ENCODE measurements at regions not wholly inside any gene's neighbourhood (a gene's known extent, or its start where the extent isn't known, plus 50 kb on each side); places are given as distances from the start of the nearest gene placed in this dataset.
A peak's percentile ranks its signal among the peaks of the same experiment; 100 is the strongest.

DNA sequence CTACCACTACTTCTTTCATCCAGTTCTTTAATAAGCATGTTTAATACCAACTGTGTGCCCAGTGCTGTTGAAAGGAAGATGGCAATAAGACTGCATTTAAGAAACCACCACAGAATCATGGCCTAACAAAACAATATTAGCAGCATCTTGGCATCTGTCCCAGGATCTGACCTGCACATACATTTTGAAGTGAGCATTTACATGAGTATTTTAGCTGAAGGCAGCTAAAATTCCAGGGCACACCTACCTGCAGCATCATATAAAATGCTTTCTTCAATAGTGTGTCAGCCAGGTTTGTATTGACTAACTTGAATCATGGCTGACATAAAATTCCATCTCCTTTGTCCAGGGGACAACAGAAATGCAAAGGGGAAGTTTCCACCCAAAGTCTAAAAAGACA is 65.0 kb upstream of the ARHGAP5 start:
- Mint-ChIP-seq H3K27ac (no peak overlapping the region), H3K4me1 (peaks cover 0 to 12% (median 6%) of the 10 kb centered on the region in 4 donors), H3K9me3 (peaks cover 0 to 1% (median 0%) of the 10 kb centered on the region in 7 donors), H3K4me3 (no peak overlapping the region), H3K36me3 (no peaks in the 10 kb centered on the region), H3K27me3 (peaks cover 7% of the 10 kb centered on the region)
- DNase-seq (no peak), ATAC-seq (ENCODE audit: low read depth in 2 of 2) (no peak)
- Histone ChIP-seq H3K4me3 (ENCODE audit: low read depth, low read length) (no peak overlapping the region), H3K27me3 (ENCODE audit: control insufficient read depth, insufficient read depth, low read length) (no peaks in the 10 kb centered on the region), H3K9me3 (ENCODE audit: control insufficient read depth in 2 of 2, low read length in 2 of 2) (no peaks in the 10 kb centered on the region), H3K4me1 (ENCODE audit: control insufficient read depth, insufficient read depth, low read length, poor library complexity, severe bottlenecking) (no peaks in the 10 kb centered on the region), H3K36me3 (ENCODE audit: control insufficient read depth, insufficient read depth, low read length) (no peaks in the 10 kb centered on the region), H3K27ac (ENCODE audit: insufficient read depth, low read length, poor library complexity, severe bottlenecking) (no peak overlapping the region)

GRCh38 chr14:32012571-32012970 is 64.5 kb upstream of the ARHGAP5 start:
- H3K4me3 Mint-ChIP-seq: no peak overlapping the region
- H3K9me3 Mint-ChIP-seq: peaks cover 0 to 1% (median 0%) of the 10 kb centered on the region in 7 donors
- H3K27me3 Mint-ChIP-seq: peaks cover 7% of the 10 kb centered on the region
- ATAC-seq (ENCODE audit: low read depth in 2 of 2) (no peak), DNase-seq (no peak)
- H3K9me3 ChIP-seq (ENCODE audit: control insufficient read depth in 2 of 2, low read length in 2 of 2): no peaks in the 10 kb centered on the region
- no peaks in the 10 kb centered on the region for H3K27me3 ChIP-seq (ENCODE audit: control insufficient read depth, insufficient read depth, low read length)
- H3K4me3 ChIP-seq (ENCODE audit: low read depth, low read length): no peak overlapping the region
- H3K27ac ChIP-seq (ENCODE audit: insufficient read depth, low read length, poor library complexity, severe bottlenecking): no peak overlapping the region
- H3K27ac Mint-ChIP-seq: no peak overlapping the region
- no peaks in the 10 kb centered on the region for H3K36me3 Mint-ChIP-seq
- H3K4me1 ChIP-seq (ENCODE audit: control insufficient read depth, insufficient read depth, low read length, poor library complexity, severe bottlenecking): no peaks in the 10 kb centered on the region
- H3K36me3 ChIP-seq (ENCODE audit: control insufficient read depth, insufficient read depth, low read length): no peaks in the 10 kb centered on the region
- H3K4me1 Mint-ChIP-seq: peaks cover 0 to 7% (median 3%) of the 10 kb centered on the region in 4 donors

GRCh38 chr14:32013083-32013482 is 64.0 kb upstream of the ARHGAP5 start:
- Mint-ChIP-seq H3K9me3 (peaks cover 0 to 1% (median 0%) of the 10 kb centered on the region in 7 donors), H3K4me3 (no peak overlapping the region), H3K27me3 (peaks cover 7% of the 10 kb centered on the region), H3K4me1 (peaks cover 0 to 2% (median 0%) of the 10 kb centered on the region in 4 donors), H3K27ac (no peak overlapping the region), H3K36me3 (no peaks in the 10 kb centered on the region)
- no peaks in the 10 kb centered on the region for H3K27me3 ChIP-seq (ENCODE audit: control insufficient read depth, insufficient read depth, low read length)
- no peak overlapping the region for H3K27ac ChIP-seq (ENCODE audit: insufficient read depth, low read length, poor library complexity, severe bottlenecking)
- no peaks in the 10 kb centered on the region for H3K9me3 ChIP-seq (ENCODE audit: control insufficient read depth in 2 of 2, low read length in 2 of 2)
- no peaks in the 10 kb centered on the region for H3K4me1 ChIP-seq (ENCODE audit: control insufficient read depth, insufficient read depth, low read length, poor library complexity, severe bottlenecking)
- no peaks in the 10 kb centered on the region for H3K36me3 ChIP-seq (ENCODE audit: control insufficient read depth, insufficient read depth, low read length)
- DNase-seq: no peak
- no peak for ATAC-seq (ENCODE audit: low read depth in 2 of 2)
- no peak overlapping the region for H3K4me3 ChIP-seq (ENCODE audit: low read depth, low read length)

- Mint-ChIP-seq H3K27ac (peak overlapping the region in 1 of 3 donors; percentile 25), H3K36me3 (no peaks in the 10 kb centered on the region), H3K27me3 (peaks cover 7% of the 10 kb centered on the region), H3K4me1 (no peaks in the 10 kb centered on the region), H3K4me3 (no peak overlapping the region), H3K9me3 (peaks cover 0 to 1% (median 0%) of the 10 kb centered on the region in 7 donors)
- DNase-seq: no peak
- Histone ChIP-seq H3K4me1 (ENCODE audit: control insufficient read depth, insufficient read depth, low read length, poor library complexity, severe bottlenecking) (no peaks in the 10 kb centered on the region), H3K4me3 (ENCODE audit: low read depth, low read length) (no peak overlapping the region), H3K9me3 (ENCODE audit: control insufficient read depth in 2 of 2, low read length in 2 of 2) (no peaks in the 10 kb centered on the region), H3K27ac (ENCODE audit: insufficient read depth, low read length, poor library complexity, severe bottlenecking) (no peak overlapping the region), H3K36me3 (ENCODE audit: control insufficient read depth, insufficient read depth, low read length) (no peaks in the 10 kb centered on the region), H3K27me3 (ENCODE audit: control insufficient read depth, insufficient read depth, low read length) (no peaks in the 10 kb centered on the region)
- ATAC-seq (ENCODE audit: low read depth in 2 of 2): no peak
These were observed 63.0 kb upstream of the ARHGAP5 start for GRCh38 chr14:32014057-32014456.

GRCh38 chr14:32014498-32014897 is 62.6 kb upstream of the ARHGAP5 start:
- Mint-ChIP-seq H3K9me3 (peaks cover 0 to 1% (median 0%) of the 10 kb centered on the region in 7 donors), H3K4me1 (no peaks in the 10 kb centered on the region), H3K27ac (peak overlapping the region in 1 of 3 donors; percentile 25), H3K27me3 (peaks cover 7% of the 10 kb centered on the region), H3K4me3 (no peak overlapping the region), H3K36me3 (no peaks in the 10 kb centered on the region)
- Histone ChIP-seq H3K4me3 (ENCODE audit: low read depth, low read length) (no peak overlapping the region), H3K36me3 (ENCODE audit: control insufficient read depth, insufficient read depth, low read length) (no peaks in the 10 kb centered on the region), H3K4me1 (ENCODE audit: control insufficient read depth, insufficient read depth, low read length, poor library complexity, severe bottlenecking) (no peaks in the 10 kb centered on the region), H3K9me3 (ENCODE audit: control insufficient read depth in 2 of 2, low read length in 2 of 2) (no peaks in the 10 kb centered on the region), H3K27ac (ENCODE audit: insufficient read depth, low read length, poor library complexity, severe bottlenecking) (no peak overlapping the region), H3K27me3 (ENCODE audit: control insufficient read depth, insufficient read depth, low read length) (no peaks in the 10 kb centered on the region)
- no peak for ATAC-seq (ENCODE audit: low read depth in 2 of 2)
- DNase-seq: no peak

GRCh38 chr14:32015166-32015565 is 61.9 kb upstream of the ARHGAP5 start:
- Histone ChIP-seq H3K4me3 (ENCODE audit: low read depth, low read length) (no peak overlapping the region), H3K27me3 (ENCODE audit: control insufficient read depth, insufficient read depth, low read length) (no peaks in the 10 kb centered on the region), H3K9me3 (ENCODE audit: control insufficient read depth in 2 of 2, low read length in 2 of 2) (no peaks in the 10 kb centered on the region), H3K4me1 (ENCODE audit: control insufficient read depth, insufficient read depth, low read length, poor library complexity, severe bottlenecking) (no peaks in the 10 kb centered on the region), H3K27ac (ENCODE audit: insufficient read depth, low read length, poor library complexity, severe bottlenecking) (no peak overlapping the region), H3K36me3 (ENCODE audit: control insufficient read depth, insufficient read depth, low read length) (no peaks in the 10 kb centered on the region)
- no peak for ATAC-seq (ENCODE audit: low read depth in 2 of 2)
- peaks cover 0 to 1% (median 0%) of the 10 kb centered on the region in 7 donors for H3K9me3 Mint-ChIP-seq
- H3K36me3 Mint-ChIP-seq: no peaks in the 10 kb centered on the region
- H3K4me3 Mint-ChIP-seq: no peak overlapping the region
- H3K4me1 Mint-ChIP-seq: no peaks in the 10 kb centered on the region
- H3K27me3 Mint-ChIP-seq: peaks cover 7% of the 10 kb centered on the region
- H3K27ac Mint-ChIP-seq: no peak overlapping the region
- no peak for DNase-seq

DNA sequence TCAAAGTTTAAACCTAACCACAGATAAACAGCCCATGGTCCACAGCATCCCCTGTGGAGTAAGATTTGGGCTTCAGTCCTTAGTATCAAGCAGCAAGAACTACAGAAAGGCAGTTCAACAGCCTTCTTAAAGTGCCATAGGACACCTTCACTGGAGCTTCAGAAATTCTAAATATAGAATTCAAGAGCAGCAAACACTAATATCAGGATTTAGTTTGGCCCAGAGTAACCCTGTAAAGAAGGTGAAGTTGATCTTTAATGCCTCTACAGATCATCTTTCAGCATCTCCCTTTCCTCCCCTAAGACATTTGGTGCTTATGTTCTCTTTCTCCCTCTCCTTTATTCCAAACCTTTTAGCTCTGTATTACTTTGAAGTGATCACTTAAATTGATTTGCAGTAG is 59.5 kb upstream of the ARHGAP5 start:
- no peak overlapping the region for H3K4me3 ChIP-seq (ENCODE audit: low read depth, low read length)
- Mint-ChIP-seq H3K27me3 (no peaks in the 10 kb centered on the region), H3K9me3 (peaks cover 0 to 2% (median 0%) of the 10 kb centered on the region in 7 donors), H3K4me1 (no peaks in the 10 kb centered on the region), H3K27ac (no peak overlapping the region), H3K4me3 (no peak overlapping the region), H3K36me3 (no peaks in the 10 kb centered on the region)
- no peaks in the 10 kb centered on the region for H3K27me3 ChIP-seq (ENCODE audit: control insufficient read depth, insufficient read depth, low read length)
- no peaks in the 10 kb centered on the region for H3K4me1 ChIP-seq (ENCODE audit: control insufficient read depth, insufficient read depth, low read length, poor library complexity, severe bottlenecking)
- no peak for ATAC-seq (ENCODE audit: low read depth in 2 of 2)
- DNase-seq: no peak
- no peaks in the 10 kb centered on the region for H3K9me3 ChIP-seq (ENCODE audit: control insufficient read depth in 2 of 2, low read length in 2 of 2)
- H3K27ac ChIP-seq (ENCODE audit: insufficient read depth, low read length, poor library complexity, severe bottlenecking): no peak overlapping the region
- H3K36me3 ChIP-seq (ENCODE audit: control insufficient read depth, insufficient read depth, low read length): no peaks in the 10 kb centered on the region

DNA sequence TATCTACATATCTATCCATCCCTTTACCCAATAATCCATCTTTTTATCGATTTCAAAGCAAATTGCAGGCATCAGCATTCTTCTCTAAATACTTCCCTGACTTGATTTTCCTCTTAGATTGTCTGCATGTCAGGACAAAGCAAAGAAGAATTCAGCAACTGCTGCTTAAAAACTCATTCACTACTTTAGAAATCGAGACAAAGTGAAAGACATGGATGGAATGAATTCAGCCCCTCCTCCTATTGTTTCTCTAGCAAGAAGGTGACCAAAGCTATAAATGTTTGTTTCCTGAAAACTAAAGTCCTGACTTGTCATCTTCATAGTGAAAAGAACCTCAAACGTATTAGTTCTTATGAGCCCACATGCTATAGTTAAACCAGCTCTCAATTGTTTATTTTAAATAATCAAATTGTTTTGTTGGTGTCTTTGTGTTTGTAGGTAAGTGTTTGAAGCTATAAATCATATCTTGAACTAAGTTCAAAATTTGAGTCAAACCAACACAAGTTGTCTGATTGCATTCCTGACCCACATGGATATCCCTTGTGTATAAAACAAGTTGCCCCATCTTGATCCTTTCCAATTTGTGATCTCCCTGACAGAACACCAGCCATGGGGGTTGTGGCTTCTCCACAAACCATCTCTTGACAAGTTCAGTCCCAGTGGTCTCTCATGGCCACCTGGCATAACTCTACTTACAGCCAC is 58.6 kb upstream of the ARHGAP5 start:
- H3K9me3 Mint-ChIP-seq: peaks cover 0 to 2% (median 0%) of the 10 kb centered on the region in 7 donors

More for the DNA sequence above, 58.6 kb upstream of the ARHGAP5 start:
- H3K27me3 Mint-ChIP-seq: no peaks in the 10 kb centered on the region
- Histone ChIP-seq H3K4me3 (ENCODE audit: low read depth, low read length) (no peak overlapping the region), H3K36me3 (ENCODE audit: control insufficient read depth, insufficient read depth, low read length) (no peaks in the 10 kb centered on the region), H3K27me3 (ENCODE audit: control insufficient read depth, insufficient read depth, low read length) (no peaks in the 10 kb centered on the region), H3K9me3 (ENCODE audit: control insufficient read depth in 2 of 2, low read length in 2 of 2) (no peaks in the 10 kb centered on the region), H3K4me1 (ENCODE audit: control insufficient read depth, insufficient read depth, low read length, poor library complexity, severe bottlenecking) (no peaks in the 10 kb centered on the region), H3K27ac (ENCODE audit: insufficient read depth, low read length, poor library complexity, severe bottlenecking) (no peak overlapping the region)
- no peak overlapping the region for H3K4me3 Mint-ChIP-seq
- H3K27ac Mint-ChIP-seq: no peak overlapping the region
- no peaks in the 10 kb centered on the region for H3K36me3 Mint-ChIP-seq
- DNase-seq (no peak), ATAC-seq (ENCODE audit: low read depth in 2 of 2) (no peak)
- H3K4me1 Mint-ChIP-seq: no peaks in the 10 kb centered on the region
